A673 (cell line): ENCODE measurements at regions not wholly inside any gene's neighbourhood (a gene's known extent, or its start where the extent isn't known, plus 50 kb on each side); places are given as distances from the start of the nearest gene placed in this dataset.

Source experiments
- BruUV-seq: library from RNA; stranded (reverse); fragments of 400-500 nt; replicated peaks from 2 replicates; lab custom pipeline; 2021; lab: Mats Ljungman, UMichigan
- CTCF ChIA-PET: fragments of 300-600 bp; sonication (Branson Sonifier 250); formaldehyde crosslinking; loops from one replicate; lab custom pipeline; 2022; ENCODE audit warnings: antibody characterized with exemption; lab: Charles Lee
- POLR2A ChIA-PET: fragments of 300-600 bp; sonication (Branson Sonifier 250); formaldehyde crosslinking; loops from one replicate; lab custom pipeline; 2022; ENCODE audit warnings: antibody characterized with exemption; ENCODE audit not compliant: low non-redundant PET; lab: Charles Lee
- DNase-seq: peaks from one replicate; pipeline ENCODE4 v3.0.0-alpha.2; 2015; ENCODE audit warnings: low spot score
- H3K27ac ChIP-seq: fragments of 200-600 bp; sonication (generic); 2 replicates; pipeline ENCODE4 v1.5.1; 2016; ENCODE audit warnings: mixed run types, low read depth, mild to moderate bottlenecking, mixed read lengths, antibody characterized with exemption, low read length; ENCODE audit not compliant: poor library complexity, severe bottlenecking
- H3K27me3 ChIP-seq: fragments of 200-600 bp; sonication (generic); replicated peaks from 2 replicates; pipeline ENCODE4 v1.6.1; 2017; ENCODE audit warnings: mixed run types, low read depth, mild to moderate bottlenecking, mixed read lengths, antibody characterized with exemption, low read length; ENCODE audit not compliant: insufficient read depth, poor library complexity
- H3K36me3 ChIP-seq: fragments of 200-600 bp; sonication (generic); 2 replicates; pipeline ENCODE4 v1.6.1; 2016; ENCODE audit warnings: mixed run types, mild to moderate bottlenecking, mixed read lengths, antibody characterized with exemption, low read length; ENCODE audit not compliant: insufficient read depth, poor library complexity, severe bottlenecking
- H3K4me1 ChIP-seq: fragments of 200-600 bp; sonication (generic); 2 replicates; pipeline ENCODE4 v1.6.1; 2017; ENCODE audit warnings: mixed run types, mild to moderate bottlenecking, mixed read lengths, antibody characterized with exemption, low read length; ENCODE audit not compliant: insufficient read depth, poor library complexity, severe bottlenecking
- H3K4me3 ChIP-seq: fragments of 200-600 bp; sonication (generic); 2 replicates; pipeline ENCODE4 v1.5.1; 2016; ENCODE audit warnings: low read depth, mixed run types, mild to moderate bottlenecking, mixed read lengths, low read length; ENCODE audit not compliant: poor library complexity, severe bottlenecking
- H3K9me3 ChIP-seq: fragments of 200-600 bp; sonication (generic); 2 replicates; pipeline ENCODE4 v1.6.1; 2016; ENCODE audit warnings: mixed run types, low read depth, mild to moderate bottlenecking, mixed read lengths, antibody characterized with exemption, low read length; ENCODE audit not compliant: poor library complexity, severe bottlenecking
- EZH2 ChIP-seq: fragments of 200-600 bp; sonication (generic); IDR thresholded peaks from 2 replicates; pipeline ENCODE4 v1.6.1; 2017; ENCODE audit warnings: borderline replicate concordance, low read depth, mild to moderate bottlenecking, mixed read lengths, antibody characterized with exemption, low read length; ENCODE audit not compliant: poor library complexity, severe bottlenecking
- intact Hi-C: fragments of 100-400 bp; cut with micrococcal nuclease; formaldehyde crosslinking; loops from one replicate; pipeline ENCODE4 v1.10.0; 2022; ENCODE audit not compliant: unreplicated experiment
- TF ChIP-seq, protein P1 (sequence below): fragments of 300-800, 200-600 bp; sonication (generic); conservative IDR thresholded peaks from 2 replicates; pipeline ENCODE4 v1.5.1; 2017; ENCODE audit warnings: low read depth, mild to moderate bottlenecking, antibody characterized with exemption, low read length, moderate library complexity, mixed read lengths

- POLR2A ChIA-PET, result no interaction called here
- intact Hi-C loops, result no loop called here
- H3K27ac ChIP-seq, result no peak overlapping the region
- no peaks in the 10 kb centered on the region for H3K4me1 ChIP-seq
- BruUV-seq, result no TSS peak
- no peak for DNase-seq
- H3K4me3 ChIP-seq, result no peak overlapping the region
- H3K27me3 ChIP-seq, result no peaks in the 10 kb centered on the region
- no peaks in the 10 kb centered on the region for H3K9me3 ChIP-seq
- H3K36me3 ChIP-seq, result no peaks in the 10 kb centered on the region
- TF ChIP-seq EZH2, result no peak
- TF ChIP-seq, protein P1, sequence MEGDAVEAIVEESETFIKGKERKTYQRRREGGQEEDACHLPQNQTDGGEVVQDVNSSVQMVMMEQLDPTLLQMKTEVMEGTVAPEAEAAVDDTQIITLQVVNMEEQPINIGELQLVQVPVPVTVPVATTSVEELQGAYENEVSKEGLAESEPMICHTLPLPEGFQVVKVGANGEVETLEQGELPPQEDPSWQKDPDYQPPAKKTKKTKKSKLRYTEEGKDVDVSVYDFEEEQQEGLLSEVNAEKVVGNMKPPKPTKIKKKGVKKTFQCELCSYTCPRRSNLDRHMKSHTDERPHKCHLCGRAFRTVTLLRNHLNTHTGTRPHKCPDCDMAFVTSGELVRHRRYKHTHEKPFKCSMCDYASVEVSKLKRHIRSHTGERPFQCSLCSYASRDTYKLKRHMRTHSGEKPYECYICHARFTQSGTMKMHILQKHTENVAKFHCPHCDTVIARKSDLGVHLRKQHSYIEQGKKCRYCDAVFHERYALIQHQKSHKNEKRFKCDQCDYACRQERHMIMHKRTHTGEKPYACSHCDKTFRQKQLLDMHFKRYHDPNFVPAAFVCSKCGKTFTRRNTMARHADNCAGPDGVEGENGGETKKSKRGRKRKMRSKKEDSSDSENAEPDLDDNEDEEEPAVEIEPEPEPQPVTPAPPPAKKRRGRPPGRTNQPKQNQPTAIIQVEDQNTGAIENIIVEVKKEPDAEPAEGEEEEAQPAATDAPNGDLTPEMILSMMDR, result no peak
- CTCF ChIA-PET, result no interaction called here
Measured at GRCh38 chr7:81606078-81606863, 163.6 kb downstream of the HGF start.

GRCh38 chr7:81605493-81605892, 164.4 kb downstream of the HGF start:
- POLR2A ChIA-PET, result no interaction called here
- Histone ChIP-seq H3K4me3 (no peak overlapping the region), H3K27ac (no peak overlapping the region), H3K27me3 (no peaks in the 10 kb centered on the region), H3K36me3 (no peaks in the 10 kb centered on the region), H3K9me3 (no peaks in the 10 kb centered on the region), H3K4me1 (no peaks in the 10 kb centered on the region)
- DNase-seq, result no peak
- no peak for TF ChIP-seq EZH2
- TF ChIP-seq, protein P1, result no peak
- BruUV-seq, result no TSS peak
- CTCF ChIA-PET, result no interaction called here
- intact Hi-C loops, result no loop called here

DNA sequence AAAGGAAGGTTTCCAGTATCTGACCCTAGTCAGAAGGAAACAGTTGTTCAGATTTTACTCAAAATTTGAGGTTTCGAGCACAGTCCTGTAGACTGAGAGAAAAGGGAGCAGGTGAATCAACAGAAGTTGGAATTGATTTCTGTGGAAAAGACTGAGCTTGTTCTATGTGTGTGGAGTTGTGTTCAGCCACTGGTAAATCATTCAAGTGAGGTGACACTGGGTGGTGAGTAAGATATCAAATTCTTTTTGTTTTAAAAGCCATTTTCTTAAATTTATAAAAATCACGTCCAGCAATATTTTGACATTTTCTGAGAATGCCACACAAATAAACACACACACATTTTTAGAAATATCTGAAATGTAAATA, 165.1 kb downstream of the HGF start:
- Histone ChIP-seq H3K4me1 (no peaks in the 10 kb centered on the region), H3K9me3 (no peaks in the 10 kb centered on the region), H3K4me3 (no peak overlapping the region), H3K27ac (no peak overlapping the region), H3K36me3 (no peaks in the 10 kb centered on the region), H3K27me3 (no peaks in the 10 kb centered on the region)
- CTCF ChIA-PET, result no interaction called here
- DNase-seq, result no peak
- TF ChIP-seq, protein P1, result no peak
- no peak for TF ChIP-seq EZH2
- intact Hi-C loops, result no loop called here
- no TSS peak for BruUV-seq
- POLR2A ChIA-PET, result no interaction called here
